A549 (cell line): ENCODE measurements at regions not wholly inside any gene's neighbourhood (a gene's known extent, or its start where the extent isn't known, plus 50 kb on each side); places are given as distances from the start of the nearest gene placed in this dataset.

ENCODE experiments used
- CEBPB ChIP-seq, 2 experiments: fragments of >200 bp in 1 of 2; sonication (Bioruptor Twin) in 1 of 2; formaldehyde crosslinking in 1 of 2; IDR thresholded peaks; 2 replicates each; pipeline ENCODE4 v1.6.1; 2012 to 2016
- CTCF ChIP-seq: fragments of >200 bp; sonication (Bioruptor Twin); formaldehyde crosslinking; IDR thresholded peaks from 3 replicates; pipeline ENCODE4 v1.5.1; 2016
- ESRRA ChIP-seq: fragments of 150-350 bp; IDR thresholded peaks from 2 replicates; pipeline ENCODE4 v1.6.1; 2014; ENCODE audit warnings: mild to moderate bottlenecking, low read length, borderline replicate concordance
- HES2 ChIP-seq: fragments of >200 bp; sonication (Bioruptor Twin); formaldehyde crosslinking; IDR thresholded peaks from 2 replicates; pipeline ENCODE4 v1.6.1; 2016
- KDM5A ChIP-seq: fragments of 200-600 bp; sonication (generic); IDR thresholded peaks from 2 replicates; pipeline ENCODE4 v1.6.1; 2016; ENCODE audit warnings: antibody characterized with exemption, mild to moderate bottlenecking
- MAZ ChIP-seq: fragments of 150-350 bp; IDR thresholded peaks from 2 replicates; pipeline ENCODE4 v1.6.1; 2014; ENCODE audit warnings: antibody characterized with exemption, low read depth, low read length, borderline replicate concordance
- MYC ChIP-seq: IDR thresholded peaks from 2 replicates; pipeline ENCODE4 v1.6.1; 2012; ENCODE audit warnings: mild to moderate bottlenecking, inconsistent platforms, low read length, improper control_type of control experiment, borderline replicate concordance
- NFE2L2 ChIP-seq: fragments of 150-350 bp; conservative IDR thresholded peaks from 2 replicates; pipeline ENCODE4 v1.6.1; 2014; ENCODE audit warnings: low read length
- PHF8 ChIP-seq: fragments of 200-600 bp; sonication (generic); IDR thresholded peaks from 2 replicates; pipeline ENCODE4 v1.6.1; 2016; ENCODE audit warnings: low read depth, mild to moderate bottlenecking, antibody characterized with exemption, moderate library complexity, borderline replicate concordance
- POLR2A ChIP-seq: IDR thresholded peaks from 2 replicates; pipeline ENCODE4 v1.6.1; 2012; ENCODE audit warnings: mild to moderate bottlenecking, low read length
- RAD21 ChIP-seq, 2 experiments: fragments of >200 bp in 1 of 2; sonication (Bioruptor Twin) in 1 of 2; formaldehyde crosslinking in 1 of 2; IDR thresholded peaks in 1 of 2; conservative IDR thresholded peaks in 1 of 2; 2 replicates in 1 of 2; 3 replicates in 1 of 2; pipeline ENCODE4 v1.6.1; 2012 to 2018; ENCODE audit warnings: inconsistent platforms in 1 of 2
- REST ChIP-seq: fragments of 200-600 bp; sonication (generic); IDR thresholded peaks from 2 replicates; pipeline ENCODE4 v1.6.1; 2016; ENCODE audit warnings: antibody characterized with exemption, mild to moderate bottlenecking, moderate library complexity

- TF ChIP-seq REST, result no peak
- no peak for TF ChIP-seq NFE2L2
- TF ChIP-seq CTCF, result no peak
- TF ChIP-seq MYC, result no peak
- no peak for TF ChIP-seq ESRRA
- no peak for TF ChIP-seq PHF8
- TF ChIP-seq MAZ, result no peak
- no peak for TF ChIP-seq POLR2A
- no peak for TF ChIP-seq KDM5A
- TF ChIP-seq CEBPB (IDR thresholded peaks at IDR 0.05), result no peak
- no peak for TF ChIP-seq RAD21 (conservative IDR thresholded peaks at IDR 0.05 in 1 of 2, IDR thresholded peaks at IDR 0.05 in 1 of 2)
- TF ChIP-seq HES2, result no peak
Measured at GRCh38 chr4:14928035-14928434, 74.2 kb upstream of the CPEB2 start.
